ENCODE measurements at regions not wholly inside any gene's neighbourhood (a gene's known extent, or its start where the extent isn't known, plus 50 kb on each side); places are given as distances from the start of the nearest gene placed in this dataset.

GRCh38 chr2:120949027-120949956, 213.6 kb downstream of the GLI2 start:
- no peaks in the 10 kb centered on the region for H3K27me3 ChIP-seq (ENCODE audit: insufficient read depth in 3 of 3, low read length in 2 of 3)
- DNase-seq (no peak), ATAC-seq (peak; percentile 43 to 79 (median 62))
- no peak overlapping the region for H3K4me3 ChIP-seq
- intact Hi-C loops (cut with DNase I) = loop anchor here in 1 of 2 donors (5.0 kb wide), 1 partner anchor 128 kb away; no protein-coding TSS in a partner anchor
- TF ChIP-seq CTCF (IDR thresholded peaks at IDR 0.05) = peak; percentile 28
- 55 to 64% (median 57%) methylated on average over 12 of the region's 12 CpGs for WGBS, 3 donors
- no peak overlapping the region for H3K27ac ChIP-seq
- no peaks in the 10 kb centered on the region for H3K36me3 ChIP-seq (ENCODE audit: insufficient read depth in 1 of 2, low read depth in 1 of 2)
- no peaks in the 10 kb centered on the region for H3K9me3 ChIP-seq
- peaks cover 13% of the 10 kb centered on the region for H3K4me1 ChIP-seq

- Histone ChIP-seq H3K27me3 (ENCODE audit: insufficient read depth in 3 of 3, low read length in 2 of 3) (no peaks in the 10 kb centered on the region), H3K9me3 (no peaks in the 10 kb centered on the region), H3K4me3 (no peak overlapping the region), H3K4me1 (peaks cover 13% of the 10 kb centered on the region), H3K36me3 (ENCODE audit: insufficient read depth in 1 of 2, low read depth in 1 of 2) (no peaks in the 10 kb centered on the region), H3K27ac (no peak overlapping the region)
- intact Hi-C loops (cut with DNase I) = loop anchor here in 1 of 2 donors (5.0 kb wide), 1 partner anchor 127 kb away; no protein-coding TSS in a partner anchor
- TF ChIP-seq CTCF (IDR thresholded peaks at IDR 0.05) = no peak
- WGBS, 3 donors = 83 to 86% (median 84%) methylated on average over 7 of the region's 7 CpGs
- ATAC-seq (no peak), DNase-seq (no peak)
Observed at GRCh38 chr2:120949957-120950590, 214.4 kb downstream of the GLI2 start.

- Histone ChIP-seq H3K4me1 (peaks cover 13% of the 10 kb centered on the region), H3K27ac (no peak overlapping the region), H3K9me3 (no peaks in the 10 kb centered on the region), H3K4me3 (no peak overlapping the region), H3K27me3 (ENCODE audit: insufficient read depth in 3 of 3, low read length in 2 of 3) (no peaks in the 10 kb centered on the region), H3K36me3 (ENCODE audit: insufficient read depth in 1 of 2, low read depth in 1 of 2) (no peaks in the 10 kb centered on the region)
- DNase-seq (no peak), ATAC-seq (no peak)
- intact Hi-C loops (cut with DNase I) = no loop called here
- TF ChIP-seq CTCF (IDR thresholded peaks at IDR 0.05) = no peak
- WGBS, 3 donors = 68 to 72% (median 70%) methylated on average over 6 of the region's 6 CpGs
Observed at GRCh38 chr2:120951693-120952092, 216.0 kb downstream of the GLI2 start.

- ATAC-seq (no peak), DNase-seq (no peak)
- Histone ChIP-seq H3K4me3 (no peak overlapping the region), H3K36me3 (ENCODE audit: insufficient read depth in 1 of 2, low read depth in 1 of 2) (no peaks in the 10 kb centered on the region), H3K4me1 (peaks cover 13% of the 10 kb centered on the region), H3K27me3 (ENCODE audit: insufficient read depth in 3 of 3, low read length in 2 of 3) (no peaks in the 10 kb centered on the region), H3K9me3 (no peaks in the 10 kb centered on the region), H3K27ac (no peak overlapping the region)
- intact Hi-C loops (cut with DNase I) = no loop called here
- 74 to 82% (median 80%) methylated on average over 9 of the region's 9 CpGs for WGBS, 3 donors
- TF ChIP-seq CTCF (IDR thresholded peaks at IDR 0.05) = no peak
Observed at GRCh38 chr2:120952318-120952717, 216.7 kb downstream of the GLI2 start.

Data from psoas muscle (tissue), 7 donors.